T47D (cell line): ENCODE measurements at regions not wholly inside any gene's neighbourhood (a gene's known extent, or its start where the extent isn't known, plus 50 kb on each side); places are given as distances from the start of the nearest gene placed in this dataset.

Source experiments
- DNase-seq, 2 experiments: peaks; one replicate each; pipeline versions ENCODE4 v3.0.0 to v3.0.0-alpha.2; 2011 to 2012; ENCODE audit warnings: low read depth in 1 of 2, low spot score in 1 of 2
- JUND ChIP-seq: IDR thresholded peaks from 2 replicates; pipeline ENCODE4 v1.6.1; 2012; ENCODE audit warnings: low read depth
- in situ Hi-C: cut with HindIII; loops from 2 replicates; pipeline ENCODE4 v1.10.0; 2016; ENCODE audit warnings: low sequenced_read_pairs, low pct_unique_long_range_greater_than_20kb

DNA sequence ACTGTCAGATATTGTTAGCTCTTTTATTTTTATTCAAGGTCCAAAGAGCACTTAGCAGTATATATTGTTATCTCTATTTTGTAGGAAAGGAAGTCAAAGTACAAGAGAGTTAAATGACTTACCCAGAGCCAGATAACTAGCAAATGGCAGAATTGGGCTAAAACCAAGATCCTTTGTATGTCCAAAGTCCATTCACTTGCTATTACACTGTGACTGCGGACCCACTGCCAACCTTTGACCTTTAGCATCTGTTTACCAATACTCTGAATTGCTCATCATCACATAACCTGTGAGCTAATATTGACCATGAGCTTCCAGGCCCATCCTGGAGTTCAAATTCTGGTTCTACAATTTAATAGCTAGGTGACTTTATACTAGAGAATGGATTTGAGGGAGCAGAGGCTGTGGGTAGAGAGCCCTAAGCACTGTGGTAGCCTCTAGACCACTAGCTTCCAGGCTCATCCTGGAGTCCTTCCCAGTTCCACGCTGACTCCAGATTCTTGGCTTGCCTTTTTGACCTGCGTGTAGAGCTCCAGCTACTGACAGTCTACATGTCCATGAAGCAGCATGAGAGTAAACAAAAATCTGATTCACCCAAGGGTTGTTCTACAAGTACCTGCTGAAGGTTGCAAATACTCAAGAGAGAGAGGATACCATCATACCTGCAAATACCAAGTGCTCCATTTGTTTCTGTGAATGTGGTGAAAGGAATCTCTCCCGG is 424.0 kb downstream of the SH3GL2 start:
- no peak for DNase-seq
- in situ Hi-C loops, result no loop called here

DNA sequence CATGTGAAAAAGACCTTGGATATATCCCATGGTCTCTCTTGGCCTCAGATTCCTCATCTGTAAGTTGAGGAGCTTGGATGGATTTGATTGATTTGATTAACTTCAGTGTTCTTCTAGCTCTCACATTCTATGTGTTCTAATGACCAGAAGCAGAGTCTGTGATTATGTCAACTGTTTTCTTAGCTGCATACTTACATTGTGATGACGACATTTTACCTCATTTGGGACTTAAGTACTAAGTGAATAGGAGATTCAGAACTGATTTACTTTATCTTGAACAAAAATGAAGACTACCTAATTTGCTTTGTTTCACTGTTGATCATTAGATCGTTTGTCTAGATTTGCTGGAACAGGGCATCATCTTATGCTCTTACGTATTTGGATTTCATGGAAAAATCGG is 427.7 kb downstream of the SH3GL2 start:
- TF ChIP-seq JUND, result no peak
- DNase-seq, result no peak
- in situ Hi-C loops, result no loop called here

More for the DNA sequence above, 424.0 kb downstream of the SH3GL2 start:
- no peak for TF ChIP-seq JUND

DNA sequence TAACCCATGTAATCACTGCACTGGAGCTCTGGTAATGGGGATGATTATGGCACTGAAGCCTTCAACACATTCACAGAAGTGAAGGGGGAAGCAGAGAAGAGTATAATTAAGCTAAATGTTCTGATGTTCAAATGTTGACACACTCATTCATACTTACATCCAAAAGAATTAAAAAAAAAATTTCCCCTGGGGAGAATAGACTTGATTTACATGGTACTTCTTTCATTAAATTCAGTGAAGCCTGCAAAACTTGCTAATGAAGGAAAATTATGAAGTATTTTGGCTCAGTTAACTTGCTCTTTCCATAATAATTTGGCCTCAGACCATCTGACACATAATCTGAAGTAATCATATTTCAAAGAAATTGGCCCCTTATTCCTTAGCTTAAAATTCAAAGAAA is 428.8 kb downstream of the SH3GL2 start:
- in situ Hi-C loops, result no loop called here
- no peak for TF ChIP-seq JUND
- no peak for DNase-seq

DNA sequence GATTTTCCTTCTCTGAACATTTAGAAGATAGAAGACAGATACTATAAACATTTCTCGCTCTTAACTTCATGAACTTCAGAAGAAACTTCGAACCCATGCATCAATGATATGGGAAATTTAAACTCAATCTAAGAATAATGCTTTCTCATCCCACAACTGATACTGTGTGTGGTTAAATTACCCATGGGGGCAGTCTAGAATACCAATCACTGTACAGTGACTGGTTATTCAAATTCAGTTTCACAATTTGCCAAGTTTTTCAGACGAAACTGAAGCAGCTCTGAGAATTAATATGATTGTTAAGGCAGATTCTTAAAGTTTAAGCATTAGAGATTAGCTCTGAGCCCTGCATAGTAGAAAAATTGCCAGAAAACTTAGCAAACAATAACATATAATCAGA is 431.0 kb downstream of the SH3GL2 start:
- in situ Hi-C loops, result no loop called here
- TF ChIP-seq JUND, result no peak
- DNase-seq, result no peak

DNA sequence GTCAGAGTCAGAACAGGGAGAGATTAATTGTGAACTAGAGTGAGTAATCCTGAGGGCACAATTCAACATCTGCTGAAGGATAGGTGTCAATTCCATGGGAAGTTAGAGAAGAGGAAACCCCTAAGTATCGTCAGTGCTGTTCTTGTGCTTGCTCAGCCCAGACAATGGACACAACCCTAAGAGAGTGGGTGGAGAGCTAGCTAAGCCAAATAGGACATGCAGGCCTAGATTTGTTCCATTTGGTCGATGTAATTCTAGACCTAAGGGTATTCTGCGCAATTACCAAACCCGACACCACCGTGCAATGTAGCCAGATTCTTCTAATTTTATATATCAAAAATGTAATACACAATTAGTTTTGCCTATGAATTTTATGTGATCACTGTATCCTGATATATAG is 431.6 kb downstream of the SH3GL2 start:
- DNase-seq, result no peak
- no peak for TF ChIP-seq JUND
- in situ Hi-C loops, result no loop called here

DNA sequence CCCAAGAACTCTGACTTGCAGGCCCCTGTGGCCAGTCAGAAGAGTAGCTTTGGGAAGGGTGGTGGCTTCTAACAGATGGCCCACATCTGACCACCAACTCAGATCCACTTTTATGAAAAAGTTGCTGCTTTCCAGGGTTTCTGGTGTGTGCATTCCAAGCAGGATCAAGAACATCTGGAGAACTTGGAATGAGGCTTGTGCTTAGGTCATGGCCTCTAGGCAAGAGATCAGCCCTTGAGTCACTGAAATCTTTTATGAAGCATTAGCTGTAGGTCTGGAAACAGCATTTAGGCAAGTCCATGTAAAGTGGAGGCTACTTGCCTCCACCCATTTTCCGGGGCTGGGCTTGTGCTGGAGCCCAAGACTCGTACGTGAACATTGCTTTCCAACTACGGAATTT is 433.3 kb downstream of the SH3GL2 start:
- no peak for DNase-seq
- in situ Hi-C loops, result no loop called here

DNA sequence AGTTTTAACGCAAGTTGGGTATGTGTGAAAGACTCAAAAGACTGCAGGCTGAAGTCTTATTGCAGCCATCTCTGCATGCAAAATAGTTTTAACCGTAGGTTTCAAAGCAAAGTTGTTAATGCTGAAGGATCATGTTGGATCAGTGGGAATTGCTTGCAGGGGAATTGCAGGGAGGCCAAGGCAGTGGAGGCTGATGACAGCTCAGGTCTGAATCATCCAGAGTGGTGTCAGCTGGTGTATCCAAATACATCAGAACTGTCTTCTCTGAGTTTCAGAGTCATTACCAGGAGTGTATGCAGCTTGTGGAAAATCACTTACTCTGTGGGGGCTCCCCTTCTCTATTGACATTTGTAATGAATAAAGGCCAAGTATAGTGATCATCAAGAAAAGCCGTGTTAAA is 435.7 kb downstream of the SH3GL2 start:
- DNase-seq, result no peak
- in situ Hi-C loops, result no loop called here
- TF ChIP-seq JUND, result no peak

More for the DNA sequence above, 433.3 kb downstream of the SH3GL2 start:
- TF ChIP-seq JUND, result no peak

DNA sequence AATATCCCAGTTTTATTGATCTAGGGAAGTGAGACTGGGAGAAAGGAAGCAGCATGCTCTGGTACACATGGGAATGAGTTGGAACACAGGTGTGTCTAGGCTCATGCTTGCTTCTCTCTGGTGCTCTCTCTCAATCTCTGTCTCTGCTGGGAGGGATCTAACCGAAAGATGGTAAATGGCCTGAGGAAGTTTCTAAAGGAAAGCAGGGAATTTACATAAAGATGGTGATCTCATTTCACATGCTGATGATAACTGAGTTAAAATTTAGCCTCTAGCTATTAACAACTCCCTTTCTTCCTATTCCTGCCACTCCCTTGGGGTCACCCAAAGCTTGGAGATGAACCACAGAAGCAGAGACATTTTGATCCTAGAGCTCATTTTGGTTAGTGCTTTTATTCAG is 436.2 kb downstream of the SH3GL2 start:
- DNase-seq, result no peak
- TF ChIP-seq JUND, result no peak
- in situ Hi-C loops, result no loop called here

DNA sequence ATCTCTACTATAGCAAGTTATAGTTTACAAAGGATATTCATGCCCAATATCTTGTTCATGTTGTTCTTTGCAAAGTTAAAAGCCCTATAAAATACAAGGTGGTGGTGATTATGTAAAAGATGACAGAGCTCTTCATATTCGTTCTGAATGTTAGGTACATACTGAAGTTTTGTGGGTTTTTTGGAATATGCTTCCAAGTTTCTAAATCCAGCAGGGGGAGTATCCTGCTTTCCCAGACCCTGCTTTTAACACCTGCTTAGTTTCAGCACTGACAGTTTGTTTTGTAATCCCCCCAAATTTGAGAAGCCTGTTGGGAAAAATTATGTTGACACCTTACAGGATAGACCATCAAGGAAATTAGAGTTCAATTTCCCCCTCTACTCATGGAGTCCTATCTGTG is 438.3 kb downstream of the SH3GL2 start:
- TF ChIP-seq JUND, result no peak
- in situ Hi-C loops, result no loop called here
- DNase-seq, result no peak

DNA sequence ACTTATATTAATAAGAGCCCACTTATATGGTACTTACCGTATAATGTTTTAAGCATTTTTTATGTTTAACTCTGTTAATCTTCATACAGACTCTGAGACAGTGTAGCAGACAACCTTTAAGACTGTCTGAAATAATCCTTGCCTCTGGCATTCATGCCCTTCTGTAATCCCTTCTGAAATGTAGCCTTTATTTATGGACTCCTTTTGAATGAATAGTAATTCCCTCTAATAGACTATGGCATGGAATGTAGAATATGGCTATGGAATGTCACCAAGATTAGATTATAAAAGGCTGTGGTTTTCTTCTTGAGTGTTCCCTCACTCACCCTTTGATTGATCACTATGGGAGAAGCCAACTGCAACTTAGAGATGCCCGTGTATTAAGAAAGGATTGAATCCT is 439.4 kb downstream of the SH3GL2 start:
- no peak for TF ChIP-seq JUND
- in situ Hi-C loops, result no loop called here
- DNase-seq, result no peak

DNA sequence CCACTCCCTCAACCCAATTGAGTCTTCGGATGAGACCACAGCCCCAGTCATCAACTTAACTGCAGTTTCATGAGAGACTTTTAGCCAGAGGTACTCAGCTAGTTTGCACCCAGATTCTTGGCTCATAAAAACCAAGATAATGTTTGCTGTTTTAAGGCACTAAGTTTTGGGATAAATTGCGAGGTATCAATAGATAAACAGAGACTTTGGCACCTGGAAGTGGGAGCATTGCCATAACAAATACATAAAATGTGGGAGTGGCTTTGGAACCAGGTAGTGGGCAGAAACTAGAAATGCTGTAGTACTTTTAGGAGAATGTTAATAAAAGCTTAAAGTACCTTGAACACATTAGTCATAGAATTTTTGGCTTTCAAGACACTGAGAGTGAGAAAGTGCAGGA is 439.8 kb downstream of the SH3GL2 start:
- DNase-seq, result no peak
- no peak for TF ChIP-seq JUND
- in situ Hi-C loops, result no loop called here

DNA sequence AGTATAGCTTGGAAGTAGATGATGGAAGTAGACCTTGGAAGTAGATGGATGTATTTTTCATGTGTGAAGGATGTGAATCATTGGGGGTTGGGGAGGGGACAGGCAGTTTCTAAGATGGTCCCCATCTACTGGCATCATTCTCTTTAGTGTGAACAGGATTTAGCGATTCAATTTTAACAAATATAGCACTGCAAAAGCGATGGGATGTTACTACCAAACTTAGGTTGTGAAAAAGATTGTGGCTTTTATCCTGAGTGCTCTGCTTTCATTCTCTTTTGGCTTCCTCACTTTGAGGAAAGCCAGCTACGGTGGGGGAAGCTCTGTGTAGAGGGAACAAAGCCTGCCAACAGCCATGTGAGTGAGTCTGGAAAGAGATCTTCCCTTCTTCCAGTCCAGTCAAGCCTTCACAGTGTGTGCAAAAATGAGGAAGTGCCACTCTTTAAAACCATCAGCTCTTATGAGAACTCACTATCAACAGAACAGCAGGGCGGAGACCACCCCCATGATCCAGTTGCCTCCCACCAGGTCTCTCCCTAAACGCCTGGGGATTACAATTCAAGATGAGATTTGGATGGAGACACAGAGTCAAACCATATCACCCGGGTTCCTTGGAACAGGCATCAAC is 441.4 kb downstream of the SH3GL2 start:
- no peak for DNase-seq
- in situ Hi-C loops, result no loop called here

DNA sequence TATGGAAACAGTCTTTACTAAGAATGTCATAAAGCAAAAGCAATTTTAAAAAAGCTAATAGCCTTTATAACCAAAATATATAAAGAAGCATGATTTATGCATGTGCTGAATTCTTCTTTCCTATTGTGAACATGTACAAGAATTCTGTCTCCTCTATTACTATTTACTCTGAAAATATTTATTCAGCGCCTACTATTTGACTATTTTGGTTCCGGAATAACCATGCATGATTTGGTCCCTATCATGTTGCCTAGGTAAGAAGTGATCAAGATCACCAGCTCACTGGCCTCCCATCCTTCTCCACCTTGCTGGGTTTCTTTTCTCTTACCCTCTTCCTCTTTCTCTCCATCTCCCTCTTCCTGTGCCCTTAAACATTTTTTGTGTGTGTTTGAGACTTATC is 443.8 kb downstream of the SH3GL2 start:
- DNase-seq, result no peak
- no peak for TF ChIP-seq JUND
- in situ Hi-C loops, result no loop called here

More for the DNA sequence above, 441.4 kb downstream of the SH3GL2 start:
- TF ChIP-seq JUND, result no peak

DNA sequence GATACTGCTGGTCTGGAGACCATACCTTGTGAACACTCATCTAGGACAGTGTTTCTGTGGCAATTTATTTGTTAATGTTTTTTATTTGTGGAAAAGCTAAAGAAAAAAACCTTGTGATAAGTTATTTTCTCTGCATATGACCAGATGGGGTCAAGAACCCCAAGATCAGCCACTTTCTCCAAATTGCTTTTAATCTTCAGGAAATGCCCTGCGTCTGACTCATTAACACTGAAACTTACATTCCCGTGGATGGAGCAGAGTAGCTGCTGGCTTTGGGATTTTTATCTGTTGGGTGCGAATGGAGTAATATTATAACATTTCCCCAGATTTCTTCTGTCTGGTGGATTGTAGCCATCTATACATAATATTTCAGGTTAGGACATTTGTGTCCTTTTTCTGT is 444.5 kb downstream of the SH3GL2 start:
- DNase-seq, result no peak
- TF ChIP-seq JUND, result no peak
- in situ Hi-C loops, result no loop called here
